Myocyte (in vitro differentiated cells): ENCODE measurements at regions not wholly inside any gene's neighbourhood (a gene's known extent, or its start where the extent isn't known, plus 50 kb on each side); places are given as distances from the start of the nearest gene placed in this dataset.
A peak's percentile ranks its signal among the peaks of the same experiment; 100 is the strongest.

Experiments used
- DNase-seq: peaks from one replicate; pipeline ENCODE4 v3.0.0-alpha.2; 2012; ENCODE audit warnings: low read depth

DNA sequence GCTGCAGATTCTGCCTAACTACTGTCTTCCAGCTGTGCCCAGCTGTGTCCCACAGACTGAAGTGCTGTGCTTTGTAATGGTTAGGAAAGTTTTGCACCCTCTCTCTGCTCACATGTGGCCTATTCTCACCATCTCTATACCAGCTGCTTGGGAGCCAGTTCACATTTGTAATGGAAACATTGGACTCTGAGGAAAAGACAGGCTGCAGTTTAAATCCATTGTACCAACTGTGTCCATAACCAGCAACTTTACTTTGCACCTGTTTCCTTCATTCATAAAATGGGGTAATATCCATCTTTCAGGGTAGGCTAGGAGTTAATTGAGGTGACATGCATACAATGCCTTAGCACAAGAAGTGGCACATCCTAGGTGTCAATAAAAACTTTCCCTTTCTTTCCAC lies 344.0 kb downstream of the TNS1 start:
- peak; percentile 26 for DNase-seq

DNA sequence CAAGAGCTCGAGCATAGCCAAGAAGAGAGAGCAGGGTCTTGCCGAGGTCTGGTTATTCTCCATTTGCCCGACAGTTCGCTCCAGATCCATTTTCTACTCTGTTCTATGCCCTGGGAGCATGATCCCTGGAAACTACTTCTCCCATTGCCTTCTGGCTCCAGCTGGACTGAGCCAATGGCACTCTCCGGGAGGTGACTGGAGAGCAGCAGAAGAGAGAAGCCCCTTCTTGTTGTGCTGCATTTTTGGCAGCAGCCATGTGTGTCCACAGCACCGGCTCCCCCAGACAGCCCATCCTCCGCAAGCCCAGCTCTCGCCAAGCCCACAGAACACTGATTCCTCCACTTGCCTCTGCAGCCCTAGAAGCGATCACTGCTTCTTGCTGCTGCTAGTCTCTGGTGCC lies 345.5 kb downstream of the TNS1 start:
- DNase-seq: no peak

DNA sequence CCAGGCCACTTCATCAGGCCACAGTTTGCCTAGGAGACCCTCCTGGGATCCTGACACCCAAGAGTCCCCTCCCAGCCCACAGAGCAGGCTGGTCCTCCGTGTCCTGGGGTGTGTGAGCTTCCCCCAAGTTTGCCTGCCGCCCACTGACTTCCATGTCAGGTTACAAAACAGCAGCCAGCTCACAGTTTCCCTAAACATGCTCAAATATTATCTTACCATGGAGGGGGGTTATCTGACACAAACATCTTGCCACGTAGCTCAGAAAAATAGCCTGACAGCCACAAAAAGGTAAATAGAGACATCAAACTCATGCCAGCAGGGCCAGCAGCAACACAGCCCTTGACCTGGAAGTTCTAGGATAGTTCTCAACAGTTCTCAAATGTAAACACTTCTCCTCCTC lies 346.5 kb downstream of the TNS1 start:
- no peak for DNase-seq

DNA sequence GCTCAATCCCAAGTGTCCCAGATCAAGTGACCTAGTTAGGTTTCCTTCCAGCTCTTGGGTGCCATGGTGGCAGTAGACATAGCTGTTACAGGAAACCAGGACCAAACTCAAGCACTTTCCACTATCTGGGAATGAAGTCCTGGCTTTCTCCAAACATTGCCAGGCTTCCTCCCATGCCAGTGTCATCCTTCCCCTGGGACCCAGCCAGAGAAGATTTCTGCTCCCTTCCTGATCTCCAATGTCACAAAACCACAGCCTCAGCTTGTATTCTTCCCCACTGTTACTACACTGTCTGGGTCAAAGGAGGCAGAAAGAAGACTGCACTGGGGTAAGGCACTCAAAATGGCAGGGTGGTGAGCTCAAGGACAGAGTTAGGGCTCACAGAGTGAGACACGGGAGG lies 347.1 kb downstream of the TNS1 start:
- peak; percentile 52 for DNase-seq

DNA sequence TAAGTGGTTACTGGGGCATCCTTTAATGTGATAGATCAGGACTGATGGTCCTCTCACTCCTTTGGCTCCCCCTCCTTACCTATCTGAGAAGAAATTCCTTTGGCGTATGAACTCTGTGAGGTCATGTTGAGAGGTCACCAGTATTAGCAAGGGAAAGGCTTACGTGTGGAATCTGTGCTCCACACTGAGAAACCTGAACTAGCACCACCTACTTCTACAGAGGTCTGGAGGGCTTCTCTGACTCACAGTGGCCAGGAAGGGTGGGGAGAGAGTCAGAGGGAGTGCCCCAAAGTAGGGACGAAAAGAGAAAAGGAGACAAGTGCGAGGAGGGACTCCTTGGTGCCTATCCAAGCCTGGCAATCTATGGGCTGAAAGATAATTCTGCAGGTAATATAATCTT lies 348.6 kb downstream of the TNS1 start:
- DNase-seq: no peak

DNA sequence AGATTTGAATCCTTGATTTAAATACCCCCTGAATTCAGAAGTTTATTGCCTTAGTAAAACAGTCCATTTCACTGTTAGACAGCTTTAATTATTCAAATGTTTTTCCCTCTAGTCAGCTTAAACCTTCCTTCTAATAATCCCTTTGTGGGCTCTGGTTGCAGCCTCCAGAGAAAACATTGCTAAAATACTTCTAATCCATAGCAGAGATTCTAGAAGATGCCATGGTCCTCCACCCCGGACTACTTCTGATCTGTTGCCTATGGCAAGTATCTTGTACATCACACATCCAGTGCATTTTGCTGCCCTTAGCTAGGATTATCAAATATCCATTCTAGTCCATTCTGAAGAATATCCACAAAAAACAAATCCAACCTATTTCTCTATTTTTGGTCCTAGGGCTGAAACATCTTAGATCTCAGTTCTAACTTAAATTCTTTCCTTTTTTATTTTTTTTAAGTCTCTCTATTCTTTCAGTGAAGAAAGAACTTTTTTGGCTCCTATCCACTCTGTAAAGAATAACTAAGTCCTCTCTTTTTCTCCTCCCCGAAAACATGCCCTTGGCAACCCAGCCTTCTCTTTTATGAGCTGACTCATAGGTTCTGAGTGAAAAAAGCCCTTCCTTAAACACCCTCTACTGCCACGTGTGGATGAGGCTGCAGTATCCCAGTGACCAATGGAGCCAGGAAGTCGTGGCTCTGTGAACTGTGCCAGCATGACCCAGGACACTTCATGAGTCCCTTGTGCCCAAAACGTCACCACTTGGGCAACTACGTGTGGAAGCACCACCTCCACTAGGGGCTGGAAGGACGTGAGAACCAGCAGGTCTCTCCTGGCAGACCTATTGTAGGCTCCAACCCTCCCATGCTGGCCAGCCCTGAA lies 349.8 kb downstream of the TNS1 start:
- DNase-seq: peak; percentile 86

DNA sequence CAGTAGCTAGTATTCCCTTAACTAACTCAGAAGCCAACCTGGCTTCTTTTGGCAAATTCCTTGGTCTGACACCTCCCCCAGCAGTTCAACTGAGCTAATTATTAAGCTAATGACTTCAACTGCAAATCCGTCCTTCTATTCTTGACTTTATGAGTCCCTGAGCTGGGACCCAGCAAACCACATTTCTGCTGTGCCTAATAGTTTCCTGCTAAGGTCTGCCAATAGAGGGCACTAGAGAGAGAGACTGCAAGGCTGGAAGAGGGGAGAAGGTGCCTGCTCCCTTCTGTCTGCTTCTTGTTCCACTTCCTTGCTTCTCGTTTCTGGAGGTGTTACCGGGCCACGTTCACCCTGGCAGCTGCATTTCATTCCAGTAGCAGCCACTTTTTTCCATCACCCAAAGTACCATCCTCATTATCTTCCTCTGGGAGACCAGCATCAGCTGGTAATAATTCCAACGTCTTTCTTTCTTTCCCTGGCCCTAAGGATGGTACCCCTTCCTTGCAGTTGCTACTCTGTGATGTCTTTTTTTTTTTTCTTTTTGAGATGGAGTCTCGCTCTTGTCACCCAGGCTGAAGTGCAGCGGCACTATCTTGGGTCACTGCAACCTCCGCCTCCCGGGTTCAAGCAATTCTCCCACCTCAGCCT lies 352.0 kb downstream of the TNS1 start:
- peak; percentile 87 for DNase-seq

DNA sequence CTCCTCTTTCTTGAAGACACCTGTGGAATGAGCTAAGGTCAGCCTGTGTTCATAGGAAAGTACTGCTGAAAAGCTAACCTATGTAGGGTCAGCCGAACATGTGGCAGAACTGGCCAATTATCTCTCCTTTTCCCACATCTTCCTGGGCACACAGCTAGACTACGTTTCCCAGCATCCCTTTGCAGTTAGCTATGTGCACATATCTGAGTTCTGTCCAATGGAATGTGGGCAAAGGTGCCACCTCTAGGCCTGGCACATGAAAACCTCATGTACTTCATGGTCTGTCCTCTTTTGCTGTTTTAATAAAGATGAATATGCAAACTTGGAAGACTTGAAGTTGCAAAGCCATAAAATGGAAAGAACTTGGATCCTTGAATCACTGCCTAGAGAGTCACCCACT lies 352.6 kb downstream of the TNS1 start:
- peak; percentile 10 for DNase-seq

DNA sequence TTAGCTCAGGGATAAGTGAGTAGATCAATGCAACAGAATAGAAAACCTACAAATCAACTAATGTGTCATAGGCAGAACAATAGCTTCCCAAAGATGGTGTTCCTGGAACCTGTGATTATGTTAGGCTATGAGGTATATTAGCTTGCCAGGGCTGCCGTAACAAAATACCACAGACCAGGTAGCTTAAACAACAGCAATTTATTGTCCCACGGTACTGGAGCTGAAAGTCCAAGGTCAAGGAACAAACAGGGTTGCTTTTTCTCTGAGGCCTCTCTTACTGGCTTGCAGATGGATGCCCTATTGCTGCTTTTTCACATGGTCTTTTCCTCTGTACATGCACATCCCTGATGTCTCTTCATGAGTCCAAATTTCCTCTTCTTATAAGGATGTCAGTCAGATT lies 354.9 kb downstream of the TNS1 start:
- DNase-seq: no peak

DNA sequence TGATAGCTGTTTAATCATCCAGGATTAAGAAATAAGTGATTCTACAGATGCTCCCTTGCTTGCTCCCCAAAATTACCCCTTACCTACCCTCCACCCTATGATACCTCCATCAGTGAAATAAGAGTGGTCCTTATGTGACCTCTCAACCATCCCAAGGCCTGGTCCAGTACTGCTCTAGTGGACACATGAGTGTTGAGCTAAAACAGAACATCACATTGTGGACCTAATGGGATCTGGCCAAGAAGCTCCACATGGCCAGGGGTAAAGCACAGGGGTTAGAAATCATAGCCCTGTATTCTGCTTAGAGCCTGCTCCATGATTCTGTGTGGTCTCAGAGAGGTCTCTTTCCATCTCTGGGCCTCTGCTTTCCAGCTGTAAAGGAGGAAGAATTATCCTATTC lies 355.6 kb downstream of the TNS1 start:
- DNase-seq: no peak

DNA sequence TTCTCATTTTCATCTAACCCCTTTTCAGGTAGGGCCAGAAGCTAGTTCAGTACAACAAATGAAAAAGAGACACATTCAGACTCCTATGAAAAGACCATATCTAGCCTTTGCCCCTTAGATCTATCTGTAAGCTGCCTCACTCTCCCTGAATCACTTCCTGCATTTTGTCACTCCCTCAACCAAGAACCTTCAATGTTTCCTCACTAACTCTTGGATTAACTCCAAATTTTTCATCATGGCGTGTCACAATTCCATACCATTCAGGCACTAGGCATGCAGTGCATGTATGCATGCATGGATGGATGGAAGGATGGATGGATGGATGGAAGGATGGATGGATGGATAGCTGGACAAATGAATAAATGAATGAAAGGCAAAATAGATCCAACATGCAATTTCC lies 356.9 kb downstream of the TNS1 start:
- no peak for DNase-seq

DNA sequence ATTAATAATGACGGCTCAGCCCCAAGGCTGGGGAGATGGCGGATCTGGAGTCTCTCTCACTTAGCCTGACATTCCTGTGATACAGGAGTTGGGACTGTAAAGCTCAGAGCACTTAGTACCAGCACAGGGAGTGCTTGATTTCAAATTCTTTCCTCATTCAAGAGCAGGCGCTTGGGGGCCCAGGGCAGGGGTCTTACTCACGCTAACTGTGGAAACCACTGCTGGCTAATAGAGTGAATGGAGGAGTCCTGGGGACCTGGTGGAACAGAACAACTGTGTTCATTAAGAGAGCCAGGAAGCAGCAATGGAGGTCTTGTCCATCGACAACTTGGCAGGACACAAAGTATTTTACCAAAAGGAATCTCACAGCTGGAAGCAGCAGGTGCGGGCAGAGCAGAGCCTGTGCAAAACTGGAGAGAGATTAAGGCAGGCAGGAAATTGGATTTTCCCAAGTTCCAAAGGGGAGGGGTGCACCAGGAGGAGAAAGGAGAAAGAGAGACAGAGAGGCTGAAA lies 358.9 kb downstream of the TNS1 start:
- DNase-seq: peak; percentile 45

DNA sequence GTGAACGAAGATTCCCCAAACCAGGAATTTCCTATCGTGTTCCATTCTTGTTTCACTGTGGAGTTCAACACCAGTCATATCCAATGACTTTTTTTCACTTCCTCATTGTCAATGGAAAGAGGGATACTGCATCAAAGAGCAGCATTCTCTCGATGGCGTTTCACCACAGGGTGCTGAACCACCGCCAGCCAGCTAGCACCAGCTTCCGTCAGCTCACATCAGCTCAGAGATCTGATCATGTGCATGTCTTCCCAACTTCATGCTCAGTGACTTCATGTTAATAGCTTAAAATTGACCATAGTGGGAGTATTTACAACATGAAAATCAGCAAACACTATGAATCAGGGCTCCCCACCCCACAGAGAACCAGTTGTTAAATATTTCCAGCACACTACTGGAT lies 359.9 kb downstream of the TNS1 start:
- no peak for DNase-seq

DNA sequence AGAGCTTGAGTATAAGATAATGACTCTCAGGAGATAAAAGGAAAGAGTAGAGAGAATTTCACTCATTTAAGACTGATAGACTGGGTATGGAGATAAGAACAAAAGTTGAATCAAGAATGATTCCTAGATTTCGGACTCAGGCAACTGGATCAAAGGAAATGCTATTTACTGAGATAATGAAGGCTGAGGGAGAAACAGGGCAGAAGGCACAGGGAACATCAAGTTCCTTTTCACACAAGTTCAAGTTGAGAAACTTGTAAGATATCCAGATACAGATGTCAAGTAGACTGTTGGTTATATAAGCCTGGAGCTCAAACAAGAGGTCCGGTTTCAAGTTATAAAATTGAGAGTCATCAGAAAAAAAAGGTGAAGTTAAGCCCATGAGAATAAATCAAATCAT lies 360.8 kb downstream of the TNS1 start:
- no peak for DNase-seq

DNA sequence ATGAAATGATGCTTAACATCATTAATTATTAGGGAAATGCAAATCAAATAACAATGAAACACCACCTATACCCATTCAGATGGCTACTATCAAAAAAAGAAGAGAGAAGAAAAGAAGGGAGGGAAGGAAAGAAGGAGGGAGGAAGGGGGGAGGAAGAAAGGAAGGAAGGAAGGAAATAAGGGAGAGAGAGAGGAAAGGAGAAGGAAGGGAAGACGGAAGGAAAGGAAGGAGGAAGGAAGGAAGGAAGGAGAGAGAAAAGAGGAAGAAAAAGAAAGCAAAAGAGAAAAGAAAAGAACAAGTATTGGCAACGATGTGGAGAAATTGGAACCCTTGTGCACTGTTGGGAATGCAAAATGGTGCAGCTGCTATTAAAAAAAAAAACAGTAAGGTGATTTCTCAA lies 363.3 kb downstream of the TNS1 start:
- DNase-seq: no peak

DNA sequence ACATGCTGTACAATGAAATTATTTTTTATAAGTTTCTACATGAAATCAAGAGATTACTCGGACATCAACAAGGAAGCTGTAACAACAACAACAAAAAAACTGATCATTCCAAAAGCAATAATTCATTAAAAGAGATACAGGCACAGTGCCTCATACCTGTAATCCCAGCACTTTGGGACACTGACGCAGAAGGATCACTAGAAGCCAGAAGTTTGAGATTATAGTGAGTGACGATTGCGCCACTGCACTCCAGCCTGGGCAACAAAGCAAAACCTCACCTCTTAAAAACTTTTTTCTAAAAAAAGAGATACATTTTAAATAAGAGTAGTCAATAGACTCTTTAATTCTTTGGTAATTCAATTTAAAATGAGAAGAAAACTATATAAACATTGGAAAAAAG lies 364.3 kb downstream of the TNS1 start:
- DNase-seq: no peak

DNA sequence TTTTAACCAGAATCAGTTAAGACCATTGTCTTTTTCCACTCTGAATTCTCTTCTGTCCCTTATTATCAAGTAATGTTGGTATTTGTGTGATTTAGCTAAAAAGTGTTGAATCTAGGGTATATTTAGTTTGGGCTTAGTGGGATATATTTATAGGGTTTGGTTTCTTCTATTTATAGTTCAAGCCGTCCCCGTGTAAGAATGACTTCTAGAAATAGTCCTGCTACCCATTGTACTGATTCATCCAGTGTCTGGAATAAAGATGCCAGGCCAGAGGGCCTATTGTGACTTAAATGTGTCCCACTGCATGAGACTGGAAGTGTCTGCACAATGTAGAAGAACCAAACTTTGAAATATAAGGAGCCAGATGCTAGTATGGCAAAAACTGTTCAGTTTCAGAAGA lies 364.8 kb downstream of the TNS1 start:
- peak; percentile 61 for DNase-seq

DNA sequence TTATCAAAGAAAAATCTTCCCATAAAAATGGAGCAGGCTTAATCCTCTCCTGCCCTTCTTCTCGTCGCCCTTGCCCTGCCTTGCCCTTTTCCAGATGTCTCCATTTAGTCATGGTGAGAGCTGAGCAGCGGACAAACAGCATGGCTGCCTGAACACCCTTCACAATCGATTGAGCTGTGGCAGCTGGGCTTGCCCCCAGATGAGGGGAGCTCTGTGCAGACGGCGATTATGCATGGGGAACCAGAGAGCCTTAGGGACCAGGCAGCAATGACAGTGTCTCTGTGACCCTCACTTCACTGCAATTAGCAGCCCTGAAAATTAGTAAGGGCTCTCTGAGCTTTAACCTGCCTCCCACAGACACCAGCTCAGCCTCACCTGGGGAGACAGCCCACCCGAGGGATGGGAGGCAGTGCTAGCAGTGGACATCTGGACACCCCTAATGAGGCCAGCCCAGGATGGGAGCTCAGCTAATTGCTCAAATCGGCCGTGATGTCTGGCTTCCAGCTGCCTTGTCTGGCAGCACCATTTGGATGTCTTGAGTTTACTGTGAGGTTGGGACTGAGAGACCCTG lies 365.7 kb downstream of the TNS1 start:
- no peak for DNase-seq

DNA sequence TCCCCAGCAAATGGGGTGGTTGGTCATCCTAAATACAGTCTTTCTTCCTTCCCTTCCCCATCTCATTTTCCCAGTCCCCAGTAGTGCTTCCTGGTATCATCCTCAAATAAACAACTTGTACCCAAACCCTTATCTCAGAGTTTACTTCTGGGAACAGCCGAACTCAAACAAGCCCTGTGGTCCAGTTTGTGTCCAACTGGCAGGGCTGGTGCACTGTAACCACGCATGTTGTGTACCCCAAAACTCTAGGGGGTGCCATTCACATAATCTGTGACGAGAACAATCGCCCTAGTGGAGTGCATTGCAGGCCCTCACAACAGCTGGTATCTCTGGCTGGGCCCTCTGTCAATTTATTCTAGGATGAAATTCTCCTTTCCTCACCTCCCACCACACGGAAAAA lies 366.2 kb downstream of the TNS1 start:
- DNase-seq: no peak

DNA sequence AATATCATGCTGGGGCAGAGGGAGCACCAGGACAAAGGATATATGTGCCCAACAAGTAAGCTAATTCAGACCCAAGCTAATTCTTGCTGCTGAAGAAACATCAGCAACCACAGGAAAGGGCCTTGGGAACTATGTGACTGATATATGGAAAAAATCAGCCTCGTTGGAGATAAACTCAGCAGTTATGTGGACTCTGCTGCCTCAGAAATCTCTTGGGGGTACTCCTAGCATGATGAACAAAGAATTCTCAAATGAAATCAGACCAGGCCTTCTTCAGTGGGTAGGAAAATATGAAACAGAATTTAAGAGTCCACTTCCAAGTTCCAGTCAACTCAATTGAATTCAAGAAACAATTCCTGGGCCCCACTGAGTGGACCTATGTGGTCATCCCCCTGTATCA lies 367.9 kb downstream of the TNS1 start:
- DNase-seq: no peak

DNA sequence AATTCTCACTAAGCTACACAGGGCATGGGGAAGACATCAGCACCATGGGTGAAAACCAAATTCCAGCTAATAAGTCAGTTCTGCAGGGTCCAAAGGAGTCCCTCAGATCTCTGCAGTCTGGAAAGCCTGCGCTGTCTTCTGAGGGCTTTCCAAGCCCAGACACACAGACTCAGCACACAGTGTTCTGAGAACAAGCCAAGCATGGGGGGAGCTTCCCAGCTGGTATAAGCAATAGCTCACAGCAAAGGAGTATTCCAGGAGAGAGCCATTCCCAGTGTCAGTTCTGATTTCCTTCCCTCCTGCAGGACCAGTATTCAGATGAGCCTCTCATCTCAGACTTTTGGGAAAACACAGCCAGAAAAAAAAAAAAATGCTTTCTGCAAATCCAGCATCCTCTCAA lies 370.8 kb downstream of the TNS1 start:
- DNase-seq: no peak

DNA sequence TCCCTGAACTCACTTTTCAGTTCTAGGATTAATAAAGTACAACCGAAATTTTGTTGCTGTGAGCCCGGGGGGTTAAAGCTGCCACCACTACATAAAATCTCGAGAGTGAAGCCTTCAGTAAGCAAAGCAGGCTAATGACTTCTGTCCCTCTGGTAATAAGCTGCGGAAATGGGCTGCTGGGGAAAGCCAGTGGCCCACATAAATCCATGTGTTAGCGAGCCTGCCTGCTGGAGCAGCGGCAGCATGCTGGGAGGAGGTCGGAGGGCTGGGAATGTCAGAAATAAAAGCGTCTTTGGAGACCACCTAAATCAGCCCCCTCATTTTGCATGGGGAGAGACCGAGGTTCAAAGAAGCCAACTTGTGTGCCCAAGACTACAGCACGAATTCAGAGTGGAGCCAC lies 371.7 kb downstream of the TNS1 start:
- DNase-seq: no peak

DNA sequence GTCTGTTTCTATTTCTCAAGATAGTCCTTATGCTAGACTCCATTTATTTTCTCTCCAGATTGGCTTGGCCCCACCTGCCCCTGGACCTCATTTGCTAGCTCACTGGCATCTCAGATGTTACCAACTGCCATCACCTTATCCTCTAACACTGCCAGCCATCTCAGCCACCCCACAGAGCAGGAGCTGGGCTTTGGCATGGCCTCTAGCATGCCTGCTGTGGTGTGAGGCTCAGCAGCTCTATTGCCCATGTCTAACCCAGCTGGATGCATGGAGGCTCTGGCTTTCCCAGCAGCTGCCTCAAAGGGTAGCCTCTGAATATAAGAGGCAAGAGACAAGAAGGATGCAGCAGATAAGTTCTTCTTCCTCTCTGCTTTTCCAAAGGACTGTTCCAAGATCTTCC lies 373.4 kb downstream of the TNS1 start:
- peak; percentile 63 for DNase-seq
